PC-9 (cell line): ENCODE measurements at regions not wholly inside any gene's neighbourhood (a gene's known extent, or its start where the extent isn't known, plus 50 kb on each side); places are given as distances from the start of the nearest gene placed in this dataset.

Experiments used
- EZH2 ChIP-seq: fragments of 200-600 bp; sonication (generic); IDR thresholded peaks from 2 replicates; pipeline ENCODE4 v1.8.0; 2017; ENCODE audit warnings: antibody characterized with exemption, low read depth
- TF ChIP-seq, protein P1 (sequence below): fragments of 200-600 bp; sonication (generic); conservative IDR thresholded peaks from 2 replicates; pipeline ENCODE4 v1.6.1; 2017; ENCODE audit warnings: mixed run types, antibody characterized with exemption, mild to moderate bottlenecking, moderate library complexity

- TF ChIP-seq, protein P1, sequence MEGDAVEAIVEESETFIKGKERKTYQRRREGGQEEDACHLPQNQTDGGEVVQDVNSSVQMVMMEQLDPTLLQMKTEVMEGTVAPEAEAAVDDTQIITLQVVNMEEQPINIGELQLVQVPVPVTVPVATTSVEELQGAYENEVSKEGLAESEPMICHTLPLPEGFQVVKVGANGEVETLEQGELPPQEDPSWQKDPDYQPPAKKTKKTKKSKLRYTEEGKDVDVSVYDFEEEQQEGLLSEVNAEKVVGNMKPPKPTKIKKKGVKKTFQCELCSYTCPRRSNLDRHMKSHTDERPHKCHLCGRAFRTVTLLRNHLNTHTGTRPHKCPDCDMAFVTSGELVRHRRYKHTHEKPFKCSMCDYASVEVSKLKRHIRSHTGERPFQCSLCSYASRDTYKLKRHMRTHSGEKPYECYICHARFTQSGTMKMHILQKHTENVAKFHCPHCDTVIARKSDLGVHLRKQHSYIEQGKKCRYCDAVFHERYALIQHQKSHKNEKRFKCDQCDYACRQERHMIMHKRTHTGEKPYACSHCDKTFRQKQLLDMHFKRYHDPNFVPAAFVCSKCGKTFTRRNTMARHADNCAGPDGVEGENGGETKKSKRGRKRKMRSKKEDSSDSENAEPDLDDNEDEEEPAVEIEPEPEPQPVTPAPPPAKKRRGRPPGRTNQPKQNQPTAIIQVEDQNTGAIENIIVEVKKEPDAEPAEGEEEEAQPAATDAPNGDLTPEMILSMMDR: no peak
- no peak for TF ChIP-seq EZH2
Measured at GRCh38 chr2:167787562-167787961, 459.8 kb downstream of the STK39 start.
